A549 (cell line): ENCODE measurements at regions not wholly inside any gene's neighbourhood (a gene's known extent, or its start where the extent isn't known, plus 50 kb on each side); places are given as distances from the start of the nearest gene placed in this dataset.

Source experiments
- ATAC-seq, 2 experiments: fragments of 200-7000 bp in 1 of 2; fragments of >200 bp in 1 of 2; cut with Nextera tagmentation in 1 of 2; cut with Tn5 transposase in 1 of 2; 3 replicates each; pipeline versions ENCODE4 v1.8.0 to v1.9.1; 2018 to 2020; ENCODE audit warnings: mild to moderate bottlenecking in 1 of 2, moderate library complexity in 1 of 2
- CTCF ChIA-PET: fragments of 300-600 bp; sonication (Branson Sonifier 250); formaldehyde crosslinking; extraction: SDS; loops from one replicate; lab custom pipeline; 2021; ENCODE audit warnings: antibody characterized with exemption, inconsistent platforms; lab: Yijun Ruan, JAX
- POLR2A ChIA-PET: fragments of 350-600 bp; formaldehyde crosslinking; extraction: SDS; loops from one replicate; lab custom pipeline; 2021; ENCODE audit warnings: antibody characterized with exemption, inconsistent platforms; lab: Yijun Ruan, JAX
- DNase-seq, 2 experiments: peaks; one replicate each; pipeline versions ENCODE4 v3.0.0 to v3.0.0-alpha.2; 2011 to 2016; ENCODE audit warnings: low read depth in 1 of 2, low spot score in 1 of 2
- FAIRE-seq: peaks from 2 replicates; lab custom pipeline; 2011; peaks lifted over from hg19 to GRCh38; lab: Jason Lieb, UNC
- H3K27ac ChIP-seq, 2 experiments: fragments of >200 bp; sonication (Bioruptor Twin); formaldehyde crosslinking; 3 replicates each; pipeline ENCODE4 v1.5.1; 2016 to 2017
- H3K4me1 ChIP-seq: fragments of >200 bp; sonication (Bioruptor Twin); formaldehyde crosslinking; 3 replicates; pipeline ENCODE4 v1.6.1; 2016
- H3K4me2 ChIP-seq: fragments of >200 bp; sonication (Bioruptor Twin); formaldehyde crosslinking; 3 replicates; pipeline ENCODE4 v1.6.1; 2016
- H3K4me3 ChIP-seq: fragments of >200 bp; sonication (Bioruptor Twin); formaldehyde crosslinking; 3 replicates; pipeline ENCODE4 v1.5.1; 2016
- H3K9me3 ChIP-seq: fragments of >200 bp; sonication (Bioruptor Twin); formaldehyde crosslinking; 3 replicates; pipeline ENCODE4 v1.6.1; 2016
- ATOH8 ChIP-seq: fragments of 250-450 bp; sonication (Bioruptor Pico); IDR thresholded peaks from 2 replicates; pipeline ENCODE4 v1.5.0; 2020; ENCODE audit warnings: low read depth, mild to moderate bottlenecking, moderate library complexity
- CHD4 ChIP-seq: fragments of 200-600 bp; sonication (generic); IDR thresholded peaks from 2 replicates; pipeline ENCODE4 v1.6.1; 2016; ENCODE audit warnings: antibody characterized with exemption, mild to moderate bottlenecking, borderline replicate concordance
- EHF ChIP-seq: fragments of 250-450 bp; sonication (Bioruptor Pico); IDR thresholded peaks from 2 replicates; pipeline ENCODE4 v1.5.0; 2020; ENCODE audit warnings: mild to moderate bottlenecking
- EP300 ChIP-seq, 2 experiments: fragments of >200 bp; sonication (Bioruptor Twin); formaldehyde crosslinking; IDR thresholded peaks; 2 replicates in 1 of 2; 3 replicates in 1 of 2; pipeline ENCODE4 v1.6.1; 2016 to 2017
- FOSL2 ChIP-seq, 2 experiments: fragments of 450-650 bp in 1 of 2; fragments of >200 bp in 1 of 2; sonication (Bioruptor Twin) in 1 of 2; formaldehyde crosslinking; IDR thresholded peaks; 2 replicates each; pipeline versions ENCODE4 v1.5.0 to v1.6.1; 2016 to 2020; ENCODE audit warnings: mild to moderate bottlenecking in 1 of 2, moderate library complexity in 1 of 2
- FOXS1 ChIP-seq: fragments of 250-450 bp; sonication (Bioruptor Pico); IDR thresholded peaks from 2 replicates; pipeline ENCODE4 v1.5.0; 2020; ENCODE audit warnings: mild to moderate bottlenecking, moderate library complexity
- JUN ChIP-seq, 2 experiments: fragments of >200 bp; sonication (Bioruptor Twin); formaldehyde crosslinking; IDR thresholded peaks; 2 replicates in 1 of 2; 3 replicates in 1 of 2; pipeline ENCODE4 v1.6.1; 2016 to 2017
- KDM1A ChIP-seq: fragments of 200-600 bp; sonication (generic); IDR thresholded peaks from 2 replicates; pipeline ENCODE4 v1.6.1; 2016; ENCODE audit warnings: low read depth, mild to moderate bottlenecking
- KDM5A ChIP-seq: fragments of 200-600 bp; sonication (generic); IDR thresholded peaks from 2 replicates; pipeline ENCODE4 v1.6.1; 2016; ENCODE audit warnings: antibody characterized with exemption, mild to moderate bottlenecking
- MAFK ChIP-seq: fragments of 450-650 bp; IDR thresholded peaks from 2 replicates; pipeline ENCODE4 v1.6.1; 2014; ENCODE audit not compliant: partially characterized antibody
- NFE2L2 ChIP-seq: fragments of 150-350 bp; conservative IDR thresholded peaks from 2 replicates; pipeline ENCODE4 v1.6.1; 2014; ENCODE audit warnings: low read length
- POLR2A ChIP-seq: IDR thresholded peaks from 2 replicates; pipeline ENCODE4 v1.6.1; 2012; ENCODE audit warnings: mild to moderate bottlenecking, low read length
- RARB ChIP-seq: fragments of 250-450 bp; sonication (Bioruptor Pico); IDR thresholded peaks from 2 replicates; pipeline ENCODE4 v1.8.0; 2021; ENCODE audit warnings: mild to moderate bottlenecking, moderate library complexity
- RFX5 ChIP-seq: fragments of 450-650 bp; IDR thresholded peaks from 2 replicates; pipeline ENCODE4 v1.7.1; 2014; ENCODE audit warnings: antibody characterized with exemption, mild to moderate bottlenecking, moderate library complexity
- SMC3 ChIP-seq: fragments of >200 bp; sonication (Bioruptor Twin); formaldehyde crosslinking; IDR thresholded peaks from 3 replicates; pipeline ENCODE4 v1.6.1; 2018; ENCODE audit warnings: inconsistent platforms
- USF2 ChIP-seq: fragments of 450-650 bp; IDR thresholded peaks from 2 replicates; pipeline ENCODE4 v1.6.1; 2014; ENCODE audit warnings: antibody characterized with exemption
- ZNF302 ChIP-seq: fragments of 250-450 bp; sonication (Bioruptor Pico); IDR thresholded peaks from 2 replicates; pipeline ENCODE4 v1.9.0; 2021; ENCODE audit warnings: inconsistent platforms, mild to moderate bottlenecking, moderate library complexity
- WGBS: methylation state at CpG from one replicate; pipeline ENCODE4 v1.1.6; 2017; ENCODE audit errors: missing lambda C conversion rate; 5-methylcytosine and 5-hydroxymethylcytosine counted together
- TF ChIP-seq, protein P1 (sequence below): fragments of >200 bp; sonication (Bioruptor Twin); formaldehyde crosslinking; IDR thresholded peaks from 3 replicates; pipeline ENCODE4 v1.6.1; 2016
- TF ChIP-seq, protein P2 (sequence below): IDR thresholded peaks from 2 replicates; pipeline ENCODE4 v1.6.1; 2012
- TF ChIP-seq, protein P3 (sequence below): fragments of >200 bp; sonication (Bioruptor Twin); formaldehyde crosslinking; IDR thresholded peaks from 2 replicates; pipeline ENCODE4 v1.6.1; 2016
- TF ChIP-seq, protein P4 (sequence below): fragments of 200-600 bp; sonication (generic); IDR thresholded peaks from 2 replicates; pipeline ENCODE4 v1.6.1; 2016; ENCODE audit warnings: antibody characterized with exemption, mild to moderate bottlenecking, moderate library complexity

GRCh38 chr6:117167520-117168271 lies 97.7 kb upstream of the VGLL2 start:
- ChIA-PET POLR2A (no interaction called here), CTCF (no interaction called here)
- Histone ChIP-seq H3K27ac (no peak overlapping the region), H3K9me3 (no peaks in the 10 kb centered on the region), H3K4me3 (no peak overlapping the region), H3K4me2 (no peak overlapping the region), H3K4me1 (no peaks in the 10 kb centered on the region)
- peak; percentile 38 to 77; a peak in 5 of 6 replicates for ATAC-seq
- TF ChIP-seq KDM5A = no peak
- TF ChIP-seq JUN (IDR thresholded peaks at IDR 0.05) = no peak
- no peak for TF ChIP-seq RARB (CRISPR knock-in tag)
- no peak for TF ChIP-seq EHF (CRISPR knock-in tag)
- TF ChIP-seq, protein P1, sequence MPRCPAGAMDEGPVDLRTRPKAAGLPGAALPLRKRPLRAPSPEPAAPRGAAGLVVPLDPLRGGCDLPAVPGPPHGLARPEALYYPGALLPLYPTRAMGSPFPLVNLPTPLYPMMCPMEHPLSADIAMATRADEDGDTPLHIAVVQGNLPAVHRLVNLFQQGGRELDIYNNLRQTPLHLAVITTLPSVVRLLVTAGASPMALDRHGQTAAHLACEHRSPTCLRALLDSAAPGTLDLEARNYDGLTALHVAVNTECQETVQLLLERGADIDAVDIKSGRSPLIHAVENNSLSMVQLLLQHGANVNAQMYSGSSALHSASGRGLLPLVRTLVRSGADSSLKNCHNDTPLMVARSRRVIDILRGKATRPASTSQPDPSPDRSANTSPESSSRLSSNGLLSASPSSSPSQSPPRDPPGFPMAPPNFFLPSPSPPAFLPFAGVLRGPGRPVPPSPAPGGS = no peak
- no peak for TF ChIP-seq KDM1A
- no peak for TF ChIP-seq ZNF302 (CRISPR knock-in tag)
- no peak for TF ChIP-seq RFX5
- TF ChIP-seq ATOH8 (CRISPR knock-in tag) = no peak
- no peak for TF ChIP-seq POLR2A
- DNase-seq = peak in 1 of 2 experiments; percentile 1
- no peak for FAIRE-seq
- 9% methylated on average over 9 of the region's 10 CpGs for WGBS

GRCh38 chr6:117168296-117169063 lies 96.9 kb upstream of the VGLL2 start:
- Histone ChIP-seq H3K4me3 (no peak overlapping the region), H3K27ac (no peak overlapping the region), H3K4me1 (no peaks in the 10 kb centered on the region), H3K4me2 (no peak overlapping the region), H3K9me3 (no peaks in the 10 kb centered on the region)
- 15% methylated on average over 4 of the region's 4 CpGs for WGBS
- no peak for DNase-seq
- POLR2A ChIA-PET = no interaction called here
- CTCF ChIA-PET = no interaction called here
- ATAC-seq = no peak
- no peak for FAIRE-seq
- no peak for TF ChIP-seq CHD4
- no peak for TF ChIP-seq FOXS1 (CRISPR knock-in tag)
- TF ChIP-seq, protein P2, sequence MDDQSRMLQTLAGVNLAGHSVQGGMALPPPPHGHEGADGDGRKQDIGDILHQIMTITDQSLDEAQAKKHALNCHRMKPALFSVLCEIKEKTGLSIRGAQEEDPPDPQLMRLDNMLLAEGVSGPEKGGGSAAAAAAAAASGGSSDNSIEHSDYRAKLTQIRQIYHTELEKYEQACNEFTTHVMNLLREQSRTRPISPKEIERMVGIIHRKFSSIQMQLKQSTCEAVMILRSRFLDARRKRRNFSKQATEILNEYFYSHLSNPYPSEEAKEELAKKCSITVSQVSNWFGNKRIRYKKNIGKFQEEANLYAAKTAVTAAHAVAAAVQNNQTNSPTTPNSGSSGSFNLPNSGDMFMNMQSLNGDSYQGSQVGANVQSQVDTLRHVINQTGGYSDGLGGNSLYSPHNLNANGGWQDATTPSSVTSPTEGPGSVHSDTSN = no peak
- no peak for TF ChIP-seq USF2
- TF ChIP-seq, protein P3, sequence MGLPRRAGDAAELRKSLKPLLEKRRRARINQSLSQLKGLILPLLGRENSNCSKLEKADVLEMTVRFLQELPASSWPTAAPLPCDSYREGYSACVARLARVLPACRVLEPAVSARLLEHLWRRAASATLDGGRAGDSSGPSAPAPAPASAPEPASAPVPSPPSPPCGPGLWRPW = no peak
- TF ChIP-seq NFE2L2 = no peak
- no peak for TF ChIP-seq FOSL2 (IDR thresholded peaks at IDR 0.05)
- TF ChIP-seq FOSL2 (CRISPR knock-in tag; IDR thresholded peaks at IDR 0.05) = no peak
- TF ChIP-seq, protein P4, sequence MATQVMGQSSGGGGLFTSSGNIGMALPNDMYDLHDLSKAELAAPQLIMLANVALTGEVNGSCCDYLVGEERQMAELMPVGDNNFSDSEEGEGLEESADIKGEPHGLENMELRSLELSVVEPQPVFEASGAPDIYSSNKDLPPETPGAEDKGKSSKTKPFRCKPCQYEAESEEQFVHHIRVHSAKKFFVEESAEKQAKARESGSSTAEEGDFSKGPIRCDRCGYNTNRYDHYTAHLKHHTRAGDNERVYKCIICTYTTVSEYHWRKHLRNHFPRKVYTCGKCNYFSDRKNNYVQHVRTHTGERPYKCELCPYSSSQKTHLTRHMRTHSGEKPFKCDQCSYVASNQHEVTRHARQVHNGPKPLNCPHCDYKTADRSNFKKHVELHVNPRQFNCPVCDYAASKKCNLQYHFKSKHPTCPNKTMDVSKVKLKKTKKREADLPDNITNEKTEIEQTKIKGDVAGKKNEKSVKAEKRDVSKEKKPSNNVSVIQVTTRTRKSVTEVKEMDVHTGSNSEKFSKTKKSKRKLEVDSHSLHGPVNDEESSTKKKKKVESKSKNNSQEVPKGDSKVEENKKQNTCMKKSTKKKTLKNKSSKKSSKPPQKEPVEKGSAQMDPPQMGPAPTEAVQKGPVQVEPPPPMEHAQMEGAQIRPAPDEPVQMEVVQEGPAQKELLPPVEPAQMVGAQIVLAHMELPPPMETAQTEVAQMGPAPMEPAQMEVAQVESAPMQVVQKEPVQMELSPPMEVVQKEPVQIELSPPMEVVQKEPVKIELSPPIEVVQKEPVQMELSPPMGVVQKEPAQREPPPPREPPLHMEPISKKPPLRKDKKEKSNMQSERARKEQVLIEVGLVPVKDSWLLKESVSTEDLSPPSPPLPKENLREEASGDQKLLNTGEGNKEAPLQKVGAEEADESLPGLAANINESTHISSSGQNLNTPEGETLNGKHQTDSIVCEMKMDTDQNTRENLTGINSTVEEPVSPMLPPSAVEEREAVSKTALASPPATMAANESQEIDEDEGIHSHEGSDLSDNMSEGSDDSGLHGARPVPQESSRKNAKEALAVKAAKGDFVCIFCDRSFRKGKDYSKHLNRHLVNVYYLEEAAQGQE = no peak
- no peak for TF ChIP-seq MAFK
- no peak for TF ChIP-seq JUN (IDR thresholded peaks at IDR 0.05)
- TF ChIP-seq EP300 (IDR thresholded peaks at IDR 0.05) = no peak
- TF ChIP-seq SMC3 = no peak
